GM18873 (cell line): ENCODE measurements at regions not wholly inside any gene's neighbourhood (a gene's known extent, or its start where the extent isn't known, plus 50 kb on each side); places are given as distances from the start of the nearest gene placed in this dataset.

Experiments used
- ATAC-seq: cut with Tn5 transposase; IDR thresholded peaks from one replicate; pipeline ENCODE4 v1.9.1; 2021; ENCODE audit warnings: mild to moderate bottlenecking, moderate library complexity, moderate number of reproducible peaks; ENCODE audit not compliant: unreplicated experiment, low FRiP score

GRCh38 chr5:57572461-57572860 is 89.8 kb upstream of the ACTBL2 start:
- no peak for ATAC-seq

GRCh38 chr5:57569601-57570000 is 87.0 kb upstream of the ACTBL2 start:
- no peak for ATAC-seq

- no peak for ATAC-seq
Observed at GRCh38 chr5:57568136-57568535, 85.5 kb upstream of the ACTBL2 start.

GRCh38 chr5:57566914-57567313 is 84.3 kb upstream of the ACTBL2 start:
- ATAC-seq = no peak

GRCh38 chr5:57561231-57561842 is 78.7 kb upstream of the ACTBL2 start:
- ATAC-seq = no peak

- no peak for ATAC-seq
Observed at GRCh38 chr5:57559110-57559635, 76.6 kb upstream of the ACTBL2 start.

GRCh38 chr5:57552033-57552432 is 69.4 kb upstream of the ACTBL2 start:
- ATAC-seq = no peak

- ATAC-seq = no peak
Observed at GRCh38 chr5:57551251-57551650, 68.6 kb upstream of the ACTBL2 start.

GRCh38 chr5:57550132-57550531 is 67.5 kb upstream of the ACTBL2 start:
- ATAC-seq = no peak

GRCh38 chr5:57549566-57549965 is 67.0 kb upstream of the ACTBL2 start:
- ATAC-seq = no peak

GRCh38 chr5:57540823-57541222 is 58.2 kb upstream of the ACTBL2 start:
- ATAC-seq = no peak

- no peak for ATAC-seq
Observed at GRCh38 chr5:57539281-57539701, 56.7 kb upstream of the ACTBL2 start.

- ATAC-seq = no peak
Observed at GRCh38 chr5:57538341-57538955, 55.8 kb upstream of the ACTBL2 start.

- no peak for ATAC-seq
Observed at GRCh38 chr5:57537811-57538210, 55.2 kb upstream of the ACTBL2 start.

- no peak for ATAC-seq
Observed at GRCh38 chr5:57532513-57533497, 50.2 kb upstream of the ACTBL2 start.
